ENCODE measurements at regions not wholly inside any gene's neighbourhood (a gene's known extent, or its start where the extent isn't known, plus 50 kb on each side); places are given as distances from the start of the nearest gene placed in this dataset.

DNA sequence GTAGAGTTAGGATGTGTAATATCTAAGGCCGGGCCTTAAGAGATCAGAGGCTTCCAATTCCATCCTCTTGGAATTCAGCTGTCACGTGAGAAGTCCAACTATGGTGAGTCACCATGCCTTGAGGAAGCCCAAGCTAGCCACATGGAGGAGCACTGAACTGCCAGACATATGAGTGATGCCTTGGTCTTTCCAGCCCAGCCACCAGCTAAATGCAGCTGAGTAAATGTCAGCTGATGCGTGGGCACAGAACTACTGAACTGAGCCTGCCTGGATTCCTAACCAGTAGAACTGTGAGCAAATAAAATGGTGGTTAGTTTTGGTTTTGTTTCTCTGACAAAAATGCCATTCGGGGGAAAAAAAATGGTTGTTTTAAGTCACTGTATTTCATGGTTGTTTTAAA is 153.7 kb upstream of the SERTAD2 start:
- Mint-ChIP-seq H3K27me3 (no peaks in the 10 kb centered on the region), H3K9me3 (no peaks in the 10 kb centered on the region), H3K4me1 (peaks cover 14% of the 10 kb centered on the region), H3K36me3 (ENCODE audit: low read depth) (no peaks in the 10 kb centered on the region), H3K27ac (no peak overlapping the region), H3K4me3 (no peak overlapping the region)
- no peak for DNase-seq
- TF ChIP-seq, protein P1, sequence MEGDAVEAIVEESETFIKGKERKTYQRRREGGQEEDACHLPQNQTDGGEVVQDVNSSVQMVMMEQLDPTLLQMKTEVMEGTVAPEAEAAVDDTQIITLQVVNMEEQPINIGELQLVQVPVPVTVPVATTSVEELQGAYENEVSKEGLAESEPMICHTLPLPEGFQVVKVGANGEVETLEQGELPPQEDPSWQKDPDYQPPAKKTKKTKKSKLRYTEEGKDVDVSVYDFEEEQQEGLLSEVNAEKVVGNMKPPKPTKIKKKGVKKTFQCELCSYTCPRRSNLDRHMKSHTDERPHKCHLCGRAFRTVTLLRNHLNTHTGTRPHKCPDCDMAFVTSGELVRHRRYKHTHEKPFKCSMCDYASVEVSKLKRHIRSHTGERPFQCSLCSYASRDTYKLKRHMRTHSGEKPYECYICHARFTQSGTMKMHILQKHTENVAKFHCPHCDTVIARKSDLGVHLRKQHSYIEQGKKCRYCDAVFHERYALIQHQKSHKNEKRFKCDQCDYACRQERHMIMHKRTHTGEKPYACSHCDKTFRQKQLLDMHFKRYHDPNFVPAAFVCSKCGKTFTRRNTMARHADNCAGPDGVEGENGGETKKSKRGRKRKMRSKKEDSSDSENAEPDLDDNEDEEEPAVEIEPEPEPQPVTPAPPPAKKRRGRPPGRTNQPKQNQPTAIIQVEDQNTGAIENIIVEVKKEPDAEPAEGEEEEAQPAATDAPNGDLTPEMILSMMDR (IDR thresholded peaks at IDR 0.05), result no peak
- ChIA-PET CTCF (interaction anchor here (0.9 kb wide), 1 partner anchor 161 kb away, joined by 3 read pairs; no protein-coding TSS in a partner anchor), POLR2A (interaction anchor here (1.1 kb wide), 1 partner anchor 154 kb away, joined by 3 read pairs; the partner anchor contains the start of gene SERTAD2)
- intact Hi-C loops (cut with micrococcal nuclease), result no loop called here
- ATAC-seq (ENCODE audit: low read depth), result peak; percentile 47

DNA sequence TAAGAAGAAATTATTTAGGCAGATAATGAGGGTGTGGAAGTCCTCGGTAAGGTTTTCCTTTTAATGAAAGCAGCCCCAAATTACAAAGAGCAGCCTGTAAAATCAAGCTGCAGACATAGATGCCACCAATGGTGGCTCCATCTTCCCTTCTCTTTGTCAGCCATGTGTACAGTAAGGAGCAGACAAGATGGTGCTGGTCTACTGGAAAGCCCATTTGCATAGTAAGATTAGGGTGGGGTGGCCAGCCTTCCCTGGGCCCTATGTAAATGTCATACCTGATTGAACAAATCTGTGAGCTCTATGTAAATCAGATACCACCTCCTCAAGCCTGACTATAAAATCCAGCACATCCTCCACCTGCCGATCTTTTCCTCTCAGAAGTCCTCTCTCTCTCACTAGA is 154.4 kb upstream of the SERTAD2 start:
- TF ChIP-seq, protein P1 (IDR thresholded peaks at IDR 0.05), result no peak
- Mint-ChIP-seq H3K27ac (no peak overlapping the region), H3K36me3 (ENCODE audit: low read depth) (no peaks in the 10 kb centered on the region), H3K4me1 (peaks cover 14% of the 10 kb centered on the region), H3K9me3 (no peaks in the 10 kb centered on the region), H3K4me3 (no peak overlapping the region), H3K27me3 (no peaks in the 10 kb centered on the region)
- DNase-seq (no peak), ATAC-seq (ENCODE audit: low read depth) (no peak)
- CTCF ChIA-PET, result interaction anchor here (0.9 kb wide), 1 partner anchor 161 kb away, joined by 3 read pairs; no protein-coding TSS in a partner anchor
- intact Hi-C loops (cut with micrococcal nuclease), result no loop called here
- POLR2A ChIA-PET, result no interaction called here

DNA sequence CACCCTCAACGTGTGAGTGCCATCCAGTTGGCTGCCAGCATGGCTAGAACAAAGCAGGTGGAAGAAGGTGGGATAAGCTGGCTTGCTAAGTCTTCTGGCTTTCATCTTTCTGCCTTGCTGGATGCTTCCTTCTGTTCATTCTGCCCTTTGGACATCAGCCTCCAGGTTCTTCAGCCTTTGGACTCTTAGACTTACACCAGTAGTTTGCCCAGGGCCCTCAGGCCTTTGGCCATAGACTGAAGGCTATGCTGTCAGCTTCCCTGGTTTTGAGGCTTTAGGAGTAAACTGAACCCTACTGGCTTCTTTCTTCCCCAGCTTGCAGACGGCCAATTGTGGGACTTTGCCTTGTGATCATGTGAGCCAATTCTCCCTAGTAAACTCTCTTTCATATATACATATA is 155.0 kb upstream of the SERTAD2 start:
- Mint-ChIP-seq H3K9me3 (no peaks in the 10 kb centered on the region), H3K36me3 (ENCODE audit: low read depth) (no peaks in the 10 kb centered on the region), H3K4me3 (no peak overlapping the region), H3K27me3 (no peaks in the 10 kb centered on the region), H3K27ac (no peak overlapping the region), H3K4me1 (peaks cover 14% of the 10 kb centered on the region)
- DNase-seq (no peak), ATAC-seq (ENCODE audit: low read depth) (no peak)
- intact Hi-C loops (cut with micrococcal nuclease), result no loop called here
- TF ChIP-seq, protein P1 (IDR thresholded peaks at IDR 0.05), result no peak
- ChIA-PET CTCF (no interaction called here), POLR2A (no interaction called here)

DNA sequence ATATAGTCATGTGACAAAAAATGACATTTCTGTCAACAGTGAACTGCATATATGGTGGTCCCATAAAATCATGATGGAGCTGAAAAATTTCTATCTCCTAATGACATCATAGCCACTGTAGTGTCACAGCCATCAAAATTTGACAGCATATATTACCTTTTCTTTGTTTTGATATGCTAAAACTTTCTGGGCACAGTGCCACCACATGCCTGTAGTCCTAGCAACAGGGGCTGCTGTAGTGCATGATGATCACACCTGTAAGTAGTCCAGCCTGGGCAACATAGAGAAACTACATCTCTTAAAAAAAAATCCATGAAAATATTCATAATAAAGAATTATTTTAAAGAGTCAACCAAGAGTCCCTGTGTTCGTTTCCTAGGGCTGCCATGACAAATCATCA is 155.5 kb upstream of the SERTAD2 start:
- H3K4me1 Mint-ChIP-seq, result peaks cover 14% of the 10 kb centered on the region
- no peaks in the 10 kb centered on the region for H3K27me3 Mint-ChIP-seq
- H3K36me3 Mint-ChIP-seq (ENCODE audit: low read depth), result no peaks in the 10 kb centered on the region
- H3K4me3 Mint-ChIP-seq, result no peak overlapping the region
- no peak for DNase-seq
- no peak overlapping the region for H3K27ac Mint-ChIP-seq
- ChIA-PET CTCF (no interaction called here), POLR2A (interaction anchor here (0.6 kb wide), 1 partner anchor 29 kb away, joined by 6 read pairs; no protein-coding TSS in a partner anchor)
- TF ChIP-seq, protein P1 (IDR thresholded peaks at IDR 0.05), result no peak
- intact Hi-C loops (cut with micrococcal nuclease), result no loop called here
- no peak for ATAC-seq (ENCODE audit: low read depth)
- H3K9me3 Mint-ChIP-seq, result no peaks in the 10 kb centered on the region

DNA sequence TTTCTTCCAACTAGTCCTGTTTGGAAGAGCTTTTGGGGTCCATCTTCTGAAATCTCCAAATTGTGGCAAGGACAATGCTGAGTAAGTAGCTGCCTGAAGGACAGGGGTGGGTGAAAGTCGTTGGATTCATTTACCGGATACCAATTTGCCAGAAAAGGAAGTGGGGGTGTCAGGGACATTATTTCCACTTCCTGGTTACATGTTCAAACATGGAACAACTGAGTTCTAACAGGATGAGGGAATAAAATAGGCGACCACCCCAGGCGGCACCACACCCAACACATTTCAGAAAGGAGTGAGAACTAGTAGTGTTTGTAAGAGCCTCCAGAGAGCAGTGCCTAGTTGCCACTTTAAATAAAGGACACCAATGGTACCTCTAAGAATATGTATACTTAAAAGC is 158.6 kb upstream of the SERTAD2 start:
- no peak overlapping the region for H3K27ac Mint-ChIP-seq
- TF ChIP-seq, protein P1 (IDR thresholded peaks at IDR 0.05), result no peak
- POLR2A ChIA-PET, result no interaction called here
- H3K27me3 Mint-ChIP-seq, result no peaks in the 10 kb centered on the region
- intact Hi-C loops (cut with micrococcal nuclease), result no loop called here
- no peak for DNase-seq
- H3K4me1 Mint-ChIP-seq, result peaks cover 11% of the 10 kb centered on the region
- no peak for ATAC-seq (ENCODE audit: low read depth)
- no peaks in the 10 kb centered on the region for H3K36me3 Mint-ChIP-seq (ENCODE audit: low read depth)
- CTCF ChIA-PET, result no interaction called here
- H3K9me3 Mint-ChIP-seq, result no peaks in the 10 kb centered on the region
- H3K4me3 Mint-ChIP-seq, result no peak overlapping the region
